ENCODE measurements at regions not wholly inside any gene's neighbourhood (a gene's known extent, or its start where the extent isn't known, plus 50 kb on each side); places are given as distances from the start of the nearest gene placed in this dataset.
"Not testable (repeated sequence)": the region's sequence is repeated elsewhere in the genome, so short reads cannot be mapped to it uniquely, and the experiment has no call there.

DNA sequence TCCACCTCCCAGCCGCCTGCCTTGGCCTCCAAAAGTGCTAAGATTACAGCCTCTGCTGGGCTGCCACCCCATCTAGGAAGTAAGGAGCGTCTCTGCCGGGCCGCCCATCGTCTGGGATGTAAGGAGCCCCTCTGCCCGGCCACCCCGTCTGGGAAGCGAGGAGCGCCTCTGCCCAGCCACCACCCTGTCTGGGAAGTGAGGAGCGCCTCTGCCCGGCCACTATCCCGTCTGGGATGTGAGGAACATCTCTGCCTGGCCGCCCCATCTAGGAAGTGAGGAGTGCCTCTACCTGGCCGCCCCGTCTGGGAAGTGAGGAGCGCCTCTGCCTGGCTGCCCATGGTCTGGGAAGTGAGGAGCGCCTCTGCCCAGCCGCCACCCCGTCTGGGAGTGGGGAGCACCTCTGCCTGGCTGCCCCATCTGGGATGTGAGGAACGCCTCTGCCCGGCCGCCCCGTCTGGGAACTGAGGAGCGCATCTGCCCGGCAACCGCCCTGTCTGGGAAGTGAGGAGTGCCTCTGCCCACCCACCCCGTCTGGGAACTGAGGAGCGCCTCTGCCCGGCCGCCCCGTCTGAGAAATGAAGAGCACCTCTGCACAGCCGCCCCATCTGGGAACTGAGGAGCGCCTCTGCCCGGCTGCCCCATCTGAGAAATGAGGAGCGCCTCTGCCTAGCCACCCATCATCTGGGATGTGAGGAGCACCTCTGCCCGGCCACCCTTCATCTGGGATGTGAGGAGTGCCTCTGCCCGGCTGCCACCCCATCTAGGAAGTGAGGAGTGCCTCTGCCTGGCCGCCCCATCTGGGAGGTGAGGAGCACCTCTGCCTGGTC lies 137.8 kb upstream of the PALMD start:
- H3K9me3 Mint-ChIP-seq, result peaks cover 52% of the 10 kb centered on the region
- H3K4me3 Mint-ChIP-seq, result no peak overlapping the region
- H3K4me1 Mint-ChIP-seq, result peaks cover 7% of the 10 kb centered on the region
- ChIA-PET CTCF (no interaction called here), POLR2A (no interaction called here)
- DNase-seq (ENCODE audit: low spot score) (no peak), ATAC-seq (no peak)
- no peak overlapping the region for H3K27ac Mint-ChIP-seq
- H3K36me3 Mint-ChIP-seq, result peaks cover 59% of the 10 kb centered on the region
- H3K27me3 Mint-ChIP-seq (ENCODE audit: low read depth), result peaks cover 9% of the 10 kb centered on the region
- TF ChIP-seq, protein P1, sequence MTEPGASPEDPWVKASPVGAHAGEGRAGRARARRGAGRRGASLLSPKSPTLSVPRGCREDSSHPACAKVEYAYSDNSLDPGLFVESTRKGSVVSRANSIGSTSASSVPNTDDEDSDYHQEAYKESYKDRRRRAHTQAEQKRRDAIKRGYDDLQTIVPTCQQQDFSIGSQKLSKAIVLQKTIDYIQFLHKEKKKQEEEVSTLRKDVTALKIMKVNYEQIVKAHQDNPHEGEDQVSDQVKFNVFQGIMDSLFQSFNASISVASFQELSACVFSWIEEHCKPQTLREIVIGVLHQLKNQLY (CRISPR knock-in tag; IDR thresholded peaks at IDR 0.05), result no peak
- TF ChIP-seq ZNF317 (CRISPR knock-in tag; IDR thresholded peaks at IDR 0.05; ENCODE audit: borderline replicate concordance, low read depth), result no peak
- TF ChIP-seq NR2C2 (CRISPR knock-in tag; IDR thresholded peaks at IDR 0.05), result no peak
- TF ChIP-seq NFE2L1 (CRISPR knock-in tag; IDR thresholded peaks at IDR 0.05), result no peak
- no peak for TF ChIP-seq FOXP1 (CRISPR knock-in tag; IDR thresholded peaks at IDR 0.05; ENCODE audit: borderline replicate concordance)
- no peak for TF ChIP-seq ZNF671 (CRISPR knock-in tag; IDR thresholded peaks at IDR 0.05)
- TF ChIP-seq, protein P2, sequence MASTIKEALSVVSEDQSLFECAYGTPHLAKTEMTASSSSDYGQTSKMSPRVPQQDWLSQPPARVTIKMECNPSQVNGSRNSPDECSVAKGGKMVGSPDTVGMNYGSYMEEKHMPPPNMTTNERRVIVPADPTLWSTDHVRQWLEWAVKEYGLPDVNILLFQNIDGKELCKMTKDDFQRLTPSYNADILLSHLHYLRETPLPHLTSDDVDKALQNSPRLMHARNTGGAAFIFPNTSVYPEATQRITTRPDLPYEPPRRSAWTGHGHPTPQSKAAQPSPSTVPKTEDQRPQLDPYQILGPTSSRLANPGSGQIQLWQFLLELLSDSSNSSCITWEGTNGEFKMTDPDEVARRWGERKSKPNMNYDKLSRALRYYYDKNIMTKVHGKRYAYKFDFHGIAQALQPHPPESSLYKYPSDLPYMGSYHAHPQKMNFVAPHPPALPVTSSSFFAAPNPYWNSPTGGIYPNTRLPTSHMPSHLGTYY (CRISPR knock-in tag; IDR thresholded peaks at IDR 0.05), result no peak
- no peak for TF ChIP-seq NR1H2 (CRISPR knock-in tag; IDR thresholded peaks at IDR 0.05)
- no peak for TF ChIP-seq ZNF263 (CRISPR knock-in tag; IDR thresholded peaks at IDR 0.05; ENCODE audit: low read depth)
- TF ChIP-seq ZNF138 (CRISPR knock-in tag; conservative IDR thresholded peaks at IDR 0.05), result no peak
- no peak for TF ChIP-seq ZNF416 (CRISPR knock-in tag; IDR thresholded peaks at IDR 0.05)
- TF ChIP-seq ESRRA (CRISPR knock-in tag; IDR thresholded peaks at IDR 0.05; ENCODE audit: borderline replicate concordance), result no peak
- no peak for TF ChIP-seq CREB1 (CRISPR knock-in tag; IDR thresholded peaks at IDR 0.05)

DNA sequence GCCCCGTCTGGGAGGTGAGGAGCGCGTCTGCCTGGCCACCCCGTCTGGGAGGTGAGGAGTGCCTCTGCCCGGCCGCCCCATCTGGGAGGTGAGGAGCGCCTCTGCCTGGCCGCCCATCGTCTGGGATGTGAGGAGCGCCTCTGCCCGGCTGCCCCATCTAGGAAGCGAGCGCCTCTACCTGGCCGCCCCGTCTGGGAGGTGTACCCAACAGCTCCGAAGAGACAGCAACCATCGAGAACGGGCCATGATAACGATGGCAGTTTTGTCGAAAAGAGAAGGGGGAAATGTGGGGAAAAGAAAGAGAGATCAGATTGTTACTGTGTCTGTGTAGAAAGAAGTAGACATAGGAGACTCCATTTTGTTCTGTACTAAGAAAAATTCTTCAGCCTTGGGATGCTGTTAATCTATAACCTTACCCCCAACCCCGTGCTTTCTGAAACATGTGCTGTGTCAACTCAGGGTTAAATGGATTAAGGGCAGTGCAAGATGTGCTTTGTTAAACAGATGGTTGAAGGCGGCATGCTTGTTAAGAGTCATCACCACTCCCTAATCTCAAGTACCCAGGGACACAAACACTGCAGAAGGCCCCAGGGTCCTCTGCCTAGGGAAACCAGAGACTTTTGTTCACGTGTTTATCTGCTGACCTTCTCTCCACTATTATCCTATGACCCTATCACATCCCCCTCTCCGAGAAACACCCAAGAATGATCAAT lies 137.0 kb upstream of the PALMD start:
- H3K4me3 Mint-ChIP-seq; POLR2A ChIA-PET; ATAC-seq; H3K27me3 Mint-ChIP-seq (ENCODE audit: low read depth); H3K27ac Mint-ChIP-seq; CTCF ChIA-PET; DNase-seq (ENCODE audit: low spot score): not testable (repeated sequence)
- Mint-ChIP-seq H3K4me1 (peaks cover 15% of the 10 kb centered on the region), H3K9me3 (peaks cover 53% of the 10 kb centered on the region), H3K36me3 (peaks cover 59% of the 10 kb centered on the region)

DNA sequence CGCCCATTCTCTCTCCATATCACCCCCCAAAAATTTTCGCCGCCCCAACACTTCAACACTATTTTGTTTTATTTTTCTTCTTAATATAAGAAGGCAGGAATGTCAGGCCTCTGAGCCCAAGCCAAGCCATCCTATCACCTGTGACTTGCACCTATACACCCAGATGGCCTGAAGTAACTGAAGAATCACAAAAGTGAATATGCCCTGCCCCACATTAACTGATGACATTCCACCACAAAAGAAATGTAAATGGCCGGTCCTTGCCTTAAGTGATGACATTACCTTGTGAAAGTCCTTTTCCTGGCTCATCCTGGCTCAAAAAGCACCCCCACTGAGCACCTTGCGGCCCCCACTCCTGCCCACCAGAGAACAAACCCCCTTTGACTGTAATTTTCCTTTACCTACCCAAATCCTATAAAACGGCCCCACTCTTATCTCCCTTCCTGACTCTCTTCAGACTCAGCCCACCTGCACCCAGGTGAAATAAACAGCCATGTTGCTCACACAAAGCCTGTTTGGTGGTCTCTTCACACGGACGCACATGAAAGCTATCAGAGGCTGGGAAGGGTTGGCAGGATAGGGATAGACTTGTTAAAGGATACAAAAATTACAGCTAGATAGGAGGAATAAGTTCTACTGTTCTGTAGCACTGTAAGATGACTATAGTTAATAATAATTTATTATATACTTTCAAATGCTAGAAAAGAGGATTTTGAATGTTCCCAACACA lies 130.9 kb upstream of the PALMD start:
- POLR2A ChIA-PET; H3K27me3 Mint-ChIP-seq (ENCODE audit: low read depth); CTCF ChIA-PET: not testable (repeated sequence)
- H3K4me1 Mint-ChIP-seq, result peaks cover 51% of the 10 kb centered on the region
- peaks cover 44% of the 10 kb centered on the region for H3K9me3 Mint-ChIP-seq
- H3K36me3 Mint-ChIP-seq, result peaks cover 43% of the 10 kb centered on the region
- H3K4me3 Mint-ChIP-seq, result 0 out of 2 replicates have a peak overlapping the region, but pooled peaks have one; percentile 10
- ATAC-seq (peak; percentile 62), DNase-seq (ENCODE audit: low spot score) (peak; percentile 10)
- peak; percentile 59; the same call in 1 of the 2 replicates for TF ChIP-seq TEAD1 (CRISPR knock-in tag; IDR thresholded peaks at IDR 0.05)
- peak overlapping the region; percentile 96 for H3K27ac Mint-ChIP-seq

DNA sequence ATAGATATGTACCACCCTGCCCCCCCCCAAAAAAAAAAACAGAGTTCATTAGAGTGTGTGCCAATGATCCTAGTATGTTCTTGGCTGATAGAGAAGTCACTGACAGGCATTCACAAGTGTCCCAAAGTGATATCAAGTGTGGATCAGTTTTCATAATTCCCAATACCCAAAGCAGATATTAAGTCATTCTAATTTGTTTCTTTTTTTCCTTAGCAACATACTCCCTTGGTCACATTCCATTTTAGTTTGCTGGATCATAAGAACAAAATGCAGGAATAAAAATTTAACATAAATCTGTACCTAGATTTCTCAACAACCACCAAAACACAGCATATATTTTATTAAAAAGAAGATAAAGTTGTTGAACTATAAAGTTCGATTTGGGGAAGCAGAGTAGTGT lies 129.8 kb upstream of the PALMD start:
- peaks cover 41% of the 10 kb centered on the region for H3K36me3 Mint-ChIP-seq
- CTCF ChIA-PET, result no interaction called here
- TF ChIP-seq, protein P3, sequence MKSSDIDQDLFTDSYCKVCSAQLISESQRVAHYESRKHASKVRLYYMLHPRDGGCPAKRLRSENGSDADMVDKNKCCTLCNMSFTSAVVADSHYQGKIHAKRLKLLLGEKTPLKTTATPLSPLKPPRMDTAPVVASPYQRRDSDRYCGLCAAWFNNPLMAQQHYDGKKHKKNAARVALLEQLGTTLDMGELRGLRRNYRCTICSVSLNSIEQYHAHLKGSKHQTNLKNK (CRISPR knock-in tag; IDR thresholded peaks at IDR 0.05), result no peak
- TF ChIP-seq ZNF121 (CRISPR knock-in tag; IDR thresholded peaks at IDR 0.05), result no peak
- no peak for TF ChIP-seq EMX1 (CRISPR knock-in tag; IDR thresholded peaks at IDR 0.05)
- TF ChIP-seq SOX15 (CRISPR knock-in tag; IDR thresholded peaks at IDR 0.05), result no peak
- TF ChIP-seq, protein P4, sequence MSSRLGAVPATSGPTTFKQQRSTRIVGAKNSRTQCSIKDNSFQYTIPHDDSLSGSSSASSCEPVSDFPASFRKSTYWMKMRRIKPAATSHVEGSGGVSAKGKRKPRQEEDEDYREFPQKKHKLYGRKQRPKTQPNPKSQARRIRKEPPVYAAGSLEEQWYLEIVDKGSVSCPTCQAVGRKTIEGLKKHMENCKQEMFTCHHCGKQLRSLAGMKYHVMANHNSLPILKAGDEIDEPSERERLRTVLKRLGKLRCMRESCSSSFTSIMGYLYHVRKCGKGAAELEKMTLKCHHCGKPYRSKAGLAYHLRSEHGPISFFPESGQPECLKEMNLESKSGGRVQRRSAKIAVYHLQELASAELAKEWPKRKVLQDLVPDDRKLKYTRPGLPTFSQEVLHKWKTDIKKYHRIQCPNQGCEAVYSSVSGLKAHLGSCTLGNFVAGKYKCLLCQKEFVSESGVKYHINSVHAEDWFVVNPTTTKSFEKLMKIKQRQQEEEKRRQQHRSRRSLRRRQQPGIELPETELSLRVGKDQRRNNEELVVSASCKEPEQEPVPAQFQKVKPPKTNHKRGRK (CRISPR knock-in tag; IDR thresholded peaks at IDR 0.05; ENCODE audit: borderline replicate concordance), result no peak
- TF ChIP-seq ZBTB21 (CRISPR knock-in tag; IDR thresholded peaks at IDR 0.05; ENCODE audit: borderline replicate concordance), result no peak
- no peak for TF ChIP-seq KAT7 (CRISPR knock-in tag; IDR thresholded peaks at IDR 0.05; ENCODE audit: borderline replicate concordance)
- TF ChIP-seq TCF7 (CRISPR knock-in tag; IDR thresholded peaks at IDR 0.05; ENCODE audit: low read depth), result no peak
- no peak for TF ChIP-seq NFE2L1 (CRISPR knock-in tag; IDR thresholded peaks at IDR 0.05)
- TF ChIP-seq NR2C2 (CRISPR knock-in tag; IDR thresholded peaks at IDR 0.05), result no peak
- TF ChIP-seq CREB1 (CRISPR knock-in tag; IDR thresholded peaks at IDR 0.05), result no peak
- no peak for TF ChIP-seq RELA (CRISPR knock-in tag; IDR thresholded peaks at IDR 0.05; ENCODE audit: borderline replicate concordance)

More for the DNA sequence above, 129.8 kb upstream of the PALMD start:
- POLR2A ChIA-PET, result no interaction called here
- H3K4me1 Mint-ChIP-seq, result peaks cover 51% of the 10 kb centered on the region
- DNase-seq (ENCODE audit: low spot score), result no peak
- no peak overlapping the region for H3K4me3 Mint-ChIP-seq
- H3K27ac Mint-ChIP-seq, result no peak overlapping the region
- H3K27me3 Mint-ChIP-seq (ENCODE audit: low read depth), result no peaks in the 10 kb centered on the region
- no peak for ATAC-seq
- H3K9me3 Mint-ChIP-seq, result peaks cover 42% of the 10 kb centered on the region

All from WTC11 (cell line).